Prostate gland (tissue), 2 donors: ENCODE measurements at regions not wholly inside any gene's neighbourhood (a gene's known extent, or its start where the extent isn't known, plus 50 kb on each side); places are given as distances from the start of the nearest gene placed in this dataset.

Experiments used
- DNase-seq: peaks from one replicate; pipeline ENCODE4 v3.0.0-alpha.2; 2019; ENCODE audit warnings: low spot score
- H3K27ac ChIP-seq, 2 donors: fragments of 200-600 bp; sonication (generic); 2 replicates each; pipeline ENCODE4 v1.5.1; 2017 to 2019
- H3K27me3 ChIP-seq: fragments of 200-600 bp; sonication (generic); replicated peaks from 2 replicates; pipeline ENCODE4 v1.5.1; 2019; ENCODE audit not compliant: insufficient read depth
- H3K36me3 ChIP-seq, 2 donors: fragments of 200-600 bp; sonication (generic); 1 replicate in 1 of 2; 2 replicates in 1 of 2; pipeline versions ENCODE4 v1.5.1 to v1.8.1; 2017 to 2019
- H3K4me1 ChIP-seq: fragments of 200-600 bp; sonication (generic); replicated peaks from 2 replicates; pipeline ENCODE4 v1.5.1; 2019
- H3K4me3 ChIP-seq, 2 donors: fragments of 200-600 bp; sonication (generic); 2 replicates each; pipeline ENCODE4 v1.5.1; 2017 to 2019
- H3K9me3 ChIP-seq: fragments of 200-600 bp; sonication (generic); 2 replicates; pipeline ENCODE4 v1.5.1; 2017
- POLR2A ChIP-seq: fragments of 450-650 bp; IDR thresholded peaks from one replicate; pipeline ENCODE4 v1.6.1; 2016; ENCODE audit warnings: antibody characterized with exemption, mild to moderate bottlenecking
- POLR2AphosphoS5 ChIP-seq: sonication (generic); formaldehyde crosslinking; IDR thresholded peaks from one replicate; pipeline ENCODE4 v1.6.1; 2017; ENCODE audit warnings: antibody characterized with exemption
- WGBS: methylation state at CpG from one replicate; pipeline ENCODE4 v1.1.5; 2018; 5-methylcytosine and 5-hydroxymethylcytosine counted together
- intact Hi-C: fragments of 100-400 bp; cut with DNase I; formaldehyde crosslinking; loops from one replicate; pipeline ENCODE4 v1.14.2; 2022
- TF ChIP-seq, protein P1 (sequence below), 4 experiments: fragments of 200-600 bp in 2 of 4; fragments of 450-650 bp in 2 of 4; sonication (generic) in 2 of 4; IDR thresholded peaks; 1 replicate in 3 of 4; 2 replicates in 1 of 4; pipeline ENCODE4 v1.5.1; 2016 to 2019; ENCODE audit warnings: antibody characterized with exemption in 4 of 4, mild to moderate bottlenecking in 2 of 4, moderate library complexity in 2 of 4

GRCh38 chr13:76790980-76791819 lies 95.0 kb downstream of the KCTD12 start:
- H3K27me3 ChIP-seq = no peaks in the 10 kb centered on the region
- H3K4me3 ChIP-seq = no peak overlapping the region
- no peak for TF ChIP-seq POLR2AphosphoS5
- TF ChIP-seq, protein P1, sequence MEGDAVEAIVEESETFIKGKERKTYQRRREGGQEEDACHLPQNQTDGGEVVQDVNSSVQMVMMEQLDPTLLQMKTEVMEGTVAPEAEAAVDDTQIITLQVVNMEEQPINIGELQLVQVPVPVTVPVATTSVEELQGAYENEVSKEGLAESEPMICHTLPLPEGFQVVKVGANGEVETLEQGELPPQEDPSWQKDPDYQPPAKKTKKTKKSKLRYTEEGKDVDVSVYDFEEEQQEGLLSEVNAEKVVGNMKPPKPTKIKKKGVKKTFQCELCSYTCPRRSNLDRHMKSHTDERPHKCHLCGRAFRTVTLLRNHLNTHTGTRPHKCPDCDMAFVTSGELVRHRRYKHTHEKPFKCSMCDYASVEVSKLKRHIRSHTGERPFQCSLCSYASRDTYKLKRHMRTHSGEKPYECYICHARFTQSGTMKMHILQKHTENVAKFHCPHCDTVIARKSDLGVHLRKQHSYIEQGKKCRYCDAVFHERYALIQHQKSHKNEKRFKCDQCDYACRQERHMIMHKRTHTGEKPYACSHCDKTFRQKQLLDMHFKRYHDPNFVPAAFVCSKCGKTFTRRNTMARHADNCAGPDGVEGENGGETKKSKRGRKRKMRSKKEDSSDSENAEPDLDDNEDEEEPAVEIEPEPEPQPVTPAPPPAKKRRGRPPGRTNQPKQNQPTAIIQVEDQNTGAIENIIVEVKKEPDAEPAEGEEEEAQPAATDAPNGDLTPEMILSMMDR (IDR thresholded peaks at IDR 0.05) = no peak
- no peak for TF ChIP-seq POLR2A
- H3K27ac ChIP-seq = no peak overlapping the region
- no peaks in the 10 kb centered on the region for H3K9me3 ChIP-seq
- intact Hi-C loops = no loop called here
- no peaks in the 10 kb centered on the region for H3K4me1 ChIP-seq
- 58% methylated on average over 10 of the region's 10 CpGs for WGBS
- no peak for DNase-seq
- H3K36me3 ChIP-seq = no peaks in the 10 kb centered on the region

DNA sequence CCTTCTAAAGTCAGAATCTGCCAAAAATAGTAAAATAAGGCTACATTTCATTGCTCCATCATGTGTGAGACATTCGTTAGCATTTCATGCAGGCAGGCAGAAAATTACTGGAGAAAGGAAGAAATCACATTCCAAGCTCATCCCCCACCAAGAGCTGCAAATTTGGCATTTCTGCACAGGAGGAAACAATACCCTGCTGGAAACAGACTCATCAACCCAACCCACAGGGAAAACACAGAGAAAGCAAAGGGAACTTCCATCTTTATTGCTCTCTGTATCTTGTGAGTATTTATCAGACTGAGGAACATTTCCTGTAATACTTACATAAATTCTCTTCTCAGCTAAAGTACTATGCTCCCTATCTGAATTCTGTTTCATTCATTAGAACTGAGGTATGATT lies 95.7 kb downstream of the KCTD12 start:
- no peak overlapping the region for H3K27ac ChIP-seq
- no peaks in the 10 kb centered on the region for H3K9me3 ChIP-seq
- no peaks in the 10 kb centered on the region for H3K4me1 ChIP-seq
- 93% methylated on average over 1 of the region's 1 CpG for WGBS
- H3K36me3 ChIP-seq = no peaks in the 10 kb centered on the region
- H3K4me3 ChIP-seq = no peak overlapping the region
- no peak for DNase-seq
- intact Hi-C loops = no loop called here
- no peaks in the 10 kb centered on the region for H3K27me3 ChIP-seq
- TF ChIP-seq, protein P1 (IDR thresholded peaks at IDR 0.05) = no peak
- TF ChIP-seq POLR2AphosphoS5 (no peak), POLR2A (no peak)

DNA sequence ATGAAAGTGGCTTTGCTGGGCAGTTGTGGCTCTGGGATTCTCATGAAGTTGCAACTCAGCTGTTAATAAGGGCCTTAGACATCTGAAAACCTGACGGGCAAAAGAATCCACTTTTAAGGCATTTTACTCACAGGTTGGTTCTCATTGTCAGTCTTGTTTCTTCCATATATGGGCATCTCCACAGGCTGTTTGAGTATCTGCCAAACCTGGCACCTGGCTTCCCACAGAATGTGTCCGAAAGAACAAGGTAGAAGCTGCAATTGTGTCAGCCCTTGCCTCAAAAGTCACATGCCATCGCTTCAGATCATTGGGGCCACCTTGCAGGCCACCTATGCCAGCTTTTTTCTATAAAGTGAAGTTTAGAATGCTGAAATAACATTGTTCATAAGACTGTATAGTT lies 102.4 kb downstream of the KCTD12 start:
- no peak for DNase-seq
- Histone ChIP-seq H3K9me3 (no peaks in the 10 kb centered on the region), H3K27ac (no peak overlapping the region), H3K36me3 (no peaks in the 10 kb centered on the region), H3K27me3 (no peaks in the 10 kb centered on the region), H3K4me3 (no peak overlapping the region), H3K4me1 (no peaks in the 10 kb centered on the region)
- intact Hi-C loops = no loop called here
- TF ChIP-seq, protein P1 (IDR thresholded peaks at IDR 0.05) = no peak
- no peak for TF ChIP-seq POLR2AphosphoS5
- no peak for TF ChIP-seq POLR2A
- WGBS = 35% methylated on average over 3 of the region's 3 CpGs

- intact Hi-C loops = no loop called here
- no peak for TF ChIP-seq POLR2AphosphoS5
- TF ChIP-seq, protein P1 (IDR thresholded peaks at IDR 0.05) = no peak
- no peak for TF ChIP-seq POLR2A
- Histone ChIP-seq H3K36me3 (no peaks in the 10 kb centered on the region), H3K27me3 (no peaks in the 10 kb centered on the region), H3K27ac (no peak overlapping the region), H3K4me3 (no peak overlapping the region), H3K9me3 (no peaks in the 10 kb centered on the region), H3K4me1 (no peaks in the 10 kb centered on the region)
- DNase-seq = no peak
These were observed 107.4 kb downstream of the KCTD12 start for GRCh38 chr13:76778853-76779252.

DNA sequence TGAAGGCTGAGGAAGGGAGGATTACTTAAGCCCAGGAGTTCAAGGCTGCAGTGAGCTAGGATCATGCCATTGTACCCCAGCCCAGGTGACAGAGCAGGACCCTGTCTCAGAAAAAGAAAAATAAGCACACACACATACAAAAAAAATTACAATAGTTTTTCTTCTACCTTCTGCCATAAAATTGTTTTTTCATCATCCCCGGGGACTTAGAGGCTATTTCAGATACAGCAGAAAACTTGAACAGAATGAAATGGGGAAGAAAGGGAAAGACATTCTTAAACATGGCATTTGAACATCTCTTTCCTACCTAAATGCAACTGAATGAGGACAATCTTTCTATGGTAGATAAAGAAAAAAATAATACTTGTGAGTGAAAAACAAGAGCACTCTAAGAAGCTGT lies 109.1 kb downstream of the KCTD12 start:
- intact Hi-C loops = no loop called here

More for the DNA sequence above, 109.1 kb downstream of the KCTD12 start:
- Histone ChIP-seq H3K27me3 (no peaks in the 10 kb centered on the region), H3K27ac (no peak overlapping the region), H3K36me3 (no peaks in the 10 kb centered on the region), H3K4me1 (no peaks in the 10 kb centered on the region), H3K9me3 (no peaks in the 10 kb centered on the region), H3K4me3 (no peak overlapping the region)
- WGBS = 94% methylated on average over 1 of the region's 1 CpG
- DNase-seq = no peak
- TF ChIP-seq, protein P1 (IDR thresholded peaks at IDR 0.05) = no peak
- TF ChIP-seq POLR2AphosphoS5 (no peak), POLR2A (no peak)
